ENCODE measurements at regions not wholly inside any gene's neighbourhood (a gene's known extent, or its start where the extent isn't known, plus 50 kb on each side); places are given as distances from the start of the nearest gene placed in this dataset.

- TF ChIP-seq SIN3A (IDR thresholded peaks at IDR 0.05; ENCODE audit: borderline replicate concordance, insufficient read depth, low read depth, low read length) (no peak), REST (IDR thresholded peaks at IDR 0.05; ENCODE audit: insufficient read depth in 1 of 2, low read depth in 2 of 2, low read length in 1 of 2) (no peak), TCF7L2 (IDR thresholded peaks at IDR 0.05; ENCODE audit: low read depth, low read length) (no peak), POLR2AphosphoS5 (IDR thresholded peaks at IDR 0.05; ENCODE audit: low read depth, low read length) (no peak), CTCF (IDR thresholded peaks at IDR 0.05) (no peak)
- Histone ChIP-seq H3K36me3 (ENCODE audit: control insufficient read depth, insufficient read depth, low read length) (no peaks in the 10 kb centered on the region), H3K4me1 (ENCODE audit: control insufficient read depth, insufficient read depth, low read length) (no peaks in the 10 kb centered on the region), H3K4me3 (ENCODE audit: low read depth in 2 of 2, low read length in 2 of 2) (no peak overlapping the region), H3K9me3 (ENCODE audit: control insufficient read depth, insufficient read depth, low read depth, low read length) (no peaks in the 10 kb centered on the region), H3K27ac (ENCODE audit: low read length) (no peak overlapping the region), H3K27me3 (ENCODE audit: control insufficient read depth, insufficient read depth, low read length) (no peaks in the 10 kb centered on the region)
- ATAC-seq = no peak
- intact Hi-C loops (cut with micrococcal nuclease; ENCODE audit: unreplicated experiment) = no loop called here
- CTCF ChIA-PET = no interaction called here
- no TSS peak for BruUV-seq (replicated peaks)
- POLR2A ChIA-PET = no interaction called here
- DNase-seq (ENCODE audit: low read depth, low spot score) = no peak
- in situ Hi-C loops (cut with HindIII; ENCODE audit: low pct_unique_long_range_greater_than_20kb, low sequenced_read_pairs) = no loop called here
These were observed 837.6 kb downstream of the HACE1 start for GRCh38 chr6:104022126-104022525.

GRCh38 chr6:104019075-104019753, 840.5 kb downstream of the HACE1 start:
- H3K27ac ChIP-seq (ENCODE audit: low read length) = no peak overlapping the region
- in situ Hi-C loops (cut with HindIII; ENCODE audit: low pct_unique_long_range_greater_than_20kb, low sequenced_read_pairs) = no loop called here
- H3K9me3 ChIP-seq (ENCODE audit: control insufficient read depth, insufficient read depth, low read depth, low read length) = no peaks in the 10 kb centered on the region
- no peak overlapping the region for H3K4me3 ChIP-seq (ENCODE audit: low read depth in 2 of 2, low read length in 2 of 2)
- DNase-seq (ENCODE audit: low read depth, low spot score) = no peak
- TF ChIP-seq SIN3A (IDR thresholded peaks at IDR 0.05; ENCODE audit: borderline replicate concordance, insufficient read depth, low read depth, low read length) (no peak), POLR2AphosphoS5 (IDR thresholded peaks at IDR 0.05; ENCODE audit: low read depth, low read length) (no peak), CTCF (IDR thresholded peaks at IDR 0.05) (no peak), TCF7L2 (IDR thresholded peaks at IDR 0.05; ENCODE audit: low read depth, low read length) (no peak), REST (IDR thresholded peaks at IDR 0.05; ENCODE audit: insufficient read depth in 1 of 2, low read depth in 2 of 2, low read length in 1 of 2) (no peak)
- intact Hi-C loops (cut with micrococcal nuclease; ENCODE audit: unreplicated experiment) = no loop called here
- H3K27me3 ChIP-seq (ENCODE audit: control insufficient read depth, insufficient read depth, low read length) = no peaks in the 10 kb centered on the region
- no peaks in the 10 kb centered on the region for H3K4me1 ChIP-seq (ENCODE audit: control insufficient read depth, insufficient read depth, low read length)
- H3K36me3 ChIP-seq (ENCODE audit: control insufficient read depth, insufficient read depth, low read length) = no peaks in the 10 kb centered on the region
- no peak for ATAC-seq
- POLR2A ChIA-PET = no interaction called here
- BruUV-seq (replicated peaks) = no TSS peak
- CTCF ChIA-PET = no interaction called here

All from Panc1 (cell line).